ENCODE measurements at regions not wholly inside any gene's neighbourhood (a gene's known extent, or its start where the extent isn't known, plus 50 kb on each side); places are given as distances from the start of the nearest gene placed in this dataset.

DNA sequence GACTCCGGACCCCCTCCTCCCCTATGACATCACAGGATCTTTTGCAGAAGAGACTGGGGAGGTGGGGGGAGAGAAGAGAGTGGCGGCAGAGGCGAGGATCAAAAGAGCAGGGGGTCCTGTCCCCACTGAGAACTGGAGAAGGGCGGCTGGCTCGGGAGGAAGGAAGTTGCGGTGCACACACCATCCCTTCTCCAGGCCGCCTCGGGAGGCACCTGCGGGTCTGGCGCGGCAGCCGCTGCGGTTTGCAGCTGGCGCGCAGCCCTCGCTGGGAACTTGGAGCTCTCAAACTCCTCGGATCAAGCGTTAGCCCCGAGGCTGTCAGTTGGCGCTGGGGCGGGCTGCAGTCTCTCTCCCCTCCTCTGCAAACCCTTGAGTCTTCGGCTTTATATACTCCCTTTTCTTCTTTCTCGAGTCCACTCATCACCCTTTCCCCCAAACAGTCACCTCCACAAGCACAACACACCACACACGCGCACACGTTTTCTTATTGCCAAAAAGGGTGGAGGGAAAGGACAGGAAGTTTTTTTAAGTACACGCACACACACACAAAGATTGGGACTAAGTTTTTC lies 180.7 kb downstream of the TBXT start:
- no peak for TF ChIP-seq EP300 (conservative IDR thresholded peaks at IDR 0.05; ENCODE audit: poor library complexity, severe bottlenecking)
- TF ChIP-seq, protein P1, sequence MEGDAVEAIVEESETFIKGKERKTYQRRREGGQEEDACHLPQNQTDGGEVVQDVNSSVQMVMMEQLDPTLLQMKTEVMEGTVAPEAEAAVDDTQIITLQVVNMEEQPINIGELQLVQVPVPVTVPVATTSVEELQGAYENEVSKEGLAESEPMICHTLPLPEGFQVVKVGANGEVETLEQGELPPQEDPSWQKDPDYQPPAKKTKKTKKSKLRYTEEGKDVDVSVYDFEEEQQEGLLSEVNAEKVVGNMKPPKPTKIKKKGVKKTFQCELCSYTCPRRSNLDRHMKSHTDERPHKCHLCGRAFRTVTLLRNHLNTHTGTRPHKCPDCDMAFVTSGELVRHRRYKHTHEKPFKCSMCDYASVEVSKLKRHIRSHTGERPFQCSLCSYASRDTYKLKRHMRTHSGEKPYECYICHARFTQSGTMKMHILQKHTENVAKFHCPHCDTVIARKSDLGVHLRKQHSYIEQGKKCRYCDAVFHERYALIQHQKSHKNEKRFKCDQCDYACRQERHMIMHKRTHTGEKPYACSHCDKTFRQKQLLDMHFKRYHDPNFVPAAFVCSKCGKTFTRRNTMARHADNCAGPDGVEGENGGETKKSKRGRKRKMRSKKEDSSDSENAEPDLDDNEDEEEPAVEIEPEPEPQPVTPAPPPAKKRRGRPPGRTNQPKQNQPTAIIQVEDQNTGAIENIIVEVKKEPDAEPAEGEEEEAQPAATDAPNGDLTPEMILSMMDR (IDR thresholded peaks at IDR 0.05; ENCODE audit: poor library complexity, severe bottlenecking) = no peak
- TF ChIP-seq POLR2AphosphoS5 (IDR thresholded peaks at IDR 0.05) = no peak
- TF ChIP-seq MXI1 (conservative IDR thresholded peaks at IDR 0.05; ENCODE audit: poor library complexity, severe bottlenecking) = peak; percentile 10
- TF ChIP-seq SMC3 (conservative IDR thresholded peaks at IDR 0.05; ENCODE audit: poor library complexity) = no peak
- TF ChIP-seq, protein P2, sequence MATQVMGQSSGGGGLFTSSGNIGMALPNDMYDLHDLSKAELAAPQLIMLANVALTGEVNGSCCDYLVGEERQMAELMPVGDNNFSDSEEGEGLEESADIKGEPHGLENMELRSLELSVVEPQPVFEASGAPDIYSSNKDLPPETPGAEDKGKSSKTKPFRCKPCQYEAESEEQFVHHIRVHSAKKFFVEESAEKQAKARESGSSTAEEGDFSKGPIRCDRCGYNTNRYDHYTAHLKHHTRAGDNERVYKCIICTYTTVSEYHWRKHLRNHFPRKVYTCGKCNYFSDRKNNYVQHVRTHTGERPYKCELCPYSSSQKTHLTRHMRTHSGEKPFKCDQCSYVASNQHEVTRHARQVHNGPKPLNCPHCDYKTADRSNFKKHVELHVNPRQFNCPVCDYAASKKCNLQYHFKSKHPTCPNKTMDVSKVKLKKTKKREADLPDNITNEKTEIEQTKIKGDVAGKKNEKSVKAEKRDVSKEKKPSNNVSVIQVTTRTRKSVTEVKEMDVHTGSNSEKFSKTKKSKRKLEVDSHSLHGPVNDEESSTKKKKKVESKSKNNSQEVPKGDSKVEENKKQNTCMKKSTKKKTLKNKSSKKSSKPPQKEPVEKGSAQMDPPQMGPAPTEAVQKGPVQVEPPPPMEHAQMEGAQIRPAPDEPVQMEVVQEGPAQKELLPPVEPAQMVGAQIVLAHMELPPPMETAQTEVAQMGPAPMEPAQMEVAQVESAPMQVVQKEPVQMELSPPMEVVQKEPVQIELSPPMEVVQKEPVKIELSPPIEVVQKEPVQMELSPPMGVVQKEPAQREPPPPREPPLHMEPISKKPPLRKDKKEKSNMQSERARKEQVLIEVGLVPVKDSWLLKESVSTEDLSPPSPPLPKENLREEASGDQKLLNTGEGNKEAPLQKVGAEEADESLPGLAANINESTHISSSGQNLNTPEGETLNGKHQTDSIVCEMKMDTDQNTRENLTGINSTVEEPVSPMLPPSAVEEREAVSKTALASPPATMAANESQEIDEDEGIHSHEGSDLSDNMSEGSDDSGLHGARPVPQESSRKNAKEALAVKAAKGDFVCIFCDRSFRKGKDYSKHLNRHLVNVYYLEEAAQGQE (IDR thresholded peaks at IDR 0.05; ENCODE audit: borderline replicate concordance) = peak; percentile 13
- TF ChIP-seq RAD21 (conservative IDR thresholded peaks at IDR 0.05) = no peak

All from neural cell (in vitro differentiated cells).